Breast epithelium (tissue), 4 donors: ENCODE measurements at regions not wholly inside any gene's neighbourhood (a gene's known extent, or its start where the extent isn't known, plus 50 kb on each side); places are given as distances from the start of the nearest gene placed in this dataset.

Source experiments
- DNase-seq, 2 donors: peaks; one replicate each; pipeline ENCODE4 v3.0.0-alpha.2; 2019; ENCODE audit warnings: low spot score in 2 of 2
- H3K27ac ChIP-seq, 2 donors: fragments of 200-600 bp; sonication (generic) in 1 of 2; one replicate each; pipeline ENCODE4 v1.5.1; 2016 to 2019; ENCODE audit warnings: mild to moderate bottlenecking in 1 of 2
- H3K27me3 ChIP-seq, 2 donors: fragments of 200-600 bp; sonication (generic) in 1 of 2; one replicate each; pipeline versions ENCODE4 v1.5.1 to v1.6.0; 2017 to 2019; ENCODE audit warnings: control low read depth in 1 of 2, mild to moderate bottlenecking in 1 of 2
- H3K36me3 ChIP-seq: fragments of 200-600 bp; one replicate; pipeline ENCODE4 v1.5.1; 2019
- H3K4me1 ChIP-seq, 2 donors: fragments of 200-600 bp; sonication (generic); one replicate each; pipeline ENCODE4 v1.5.1; 2016 to 2019; ENCODE audit warnings: control low read depth in 1 of 2
- H3K4me3 ChIP-seq, 3 donors: fragments of 200-600 bp; sonication (generic); 1 replicate in 2 of 3; 2 replicates in 1 of 3; pipeline ENCODE4 v1.5.1; 2016 to 2019; ENCODE audit warnings: mild to moderate bottlenecking in 3 of 3, moderate library complexity in 2 of 3
- H3K9me3 ChIP-seq, 2 donors: fragments of 200-600 bp; sonication (generic) in 1 of 2; one replicate each; pipeline ENCODE4 v1.5.1; 2016 to 2019; ENCODE audit warnings: control low read depth in 1 of 2
- CTCF ChIP-seq, 3 donors: fragments of 450-650 bp; IDR thresholded peaks; one replicate each; pipeline ENCODE4 v1.5.1; 2016 to 2017; ENCODE audit warnings: antibody characterized with exemption in 3 of 3, mild to moderate bottlenecking in 3 of 3, moderate library complexity in 3 of 3
- POLR2A ChIP-seq: fragments of 450-650 bp; IDR thresholded peaks from one replicate; pipeline ENCODE4 v1.6.1; 2016; ENCODE audit warnings: antibody characterized with exemption, mild to moderate bottlenecking, moderate library complexity
- POLR2AphosphoS5 ChIP-seq, 3 donors: sonication (generic); formaldehyde crosslinking; IDR thresholded peaks; one replicate each; pipeline ENCODE4 v1.6.1; 2017; ENCODE audit warnings: antibody characterized with exemption in 3 of 3
- intact Hi-C: fragments of 100-400 bp; cut with DNase I; formaldehyde crosslinking; loops from one replicate; pipeline ENCODE4 v1.15.1; 2023; ENCODE audit warnings: low total_unique reads

GRCh38 chr2:144239726-144240125 lies 280.2 kb downstream of the ZEB2 start:
- no peaks in the 10 kb centered on the region for H3K4me1 ChIP-seq
- H3K9me3 ChIP-seq = no peaks in the 10 kb centered on the region
- no peaks in the 10 kb centered on the region for H3K36me3 ChIP-seq
- H3K27me3 ChIP-seq = no peaks in the 10 kb centered on the region
- H3K4me3 ChIP-seq = no peak overlapping the region
- no peak overlapping the region for H3K27ac ChIP-seq
- intact Hi-C loops = no loop called here
- TF ChIP-seq POLR2AphosphoS5 (IDR thresholded peaks at IDR 0.05) (no peak), POLR2A (no peak), CTCF (IDR thresholded peaks at IDR 0.05) (no peak)
- no peak for DNase-seq

- Histone ChIP-seq H3K9me3 (no peaks in the 10 kb centered on the region), H3K27me3 (no peaks in the 10 kb centered on the region), H3K4me3 (no peak overlapping the region), H3K36me3 (no peaks in the 10 kb centered on the region), H3K27ac (no peak overlapping the region), H3K4me1 (no peaks in the 10 kb centered on the region)
- no peak for DNase-seq
- intact Hi-C loops = no loop called here
- TF ChIP-seq CTCF (IDR thresholded peaks at IDR 0.05) = no peak
These were observed 280.6 kb downstream of the ZEB2 start for GRCh38 chr2:144239306-144239705.

- TF ChIP-seq CTCF (IDR thresholded peaks at IDR 0.05) (no peak), POLR2A (no peak), POLR2AphosphoS5 (IDR thresholded peaks at IDR 0.05) (no peak)
These were observed 281.9 kb downstream of the ZEB2 start for GRCh38 chr2:144237830-144238627.

GRCh38 chr2:144237108-144237507 lies 282.8 kb downstream of the ZEB2 start:
- H3K9me3 ChIP-seq = no peaks in the 10 kb centered on the region
- no peak overlapping the region for H3K27ac ChIP-seq
- H3K4me1 ChIP-seq = no peaks in the 10 kb centered on the region
- H3K36me3 ChIP-seq = no peaks in the 10 kb centered on the region
- DNase-seq = no peak
- intact Hi-C loops = no loop called here
- no peak overlapping the region for H3K4me3 ChIP-seq
- H3K27me3 ChIP-seq = no peaks in the 10 kb centered on the region
- TF ChIP-seq CTCF (IDR thresholded peaks at IDR 0.05) (no peak), POLR2A (no peak)

More at GRCh38 chr2:144237830-144238627, 281.9 kb downstream of the ZEB2 start:
- no peak for DNase-seq
- no peak overlapping the region for H3K4me3 ChIP-seq
- no peaks in the 10 kb centered on the region for H3K9me3 ChIP-seq
- intact Hi-C loops = no loop called here
- H3K27me3 ChIP-seq = no peaks in the 10 kb centered on the region
- no peak overlapping the region for H3K27ac ChIP-seq
- H3K4me1 ChIP-seq = no peaks in the 10 kb centered on the region
- no peaks in the 10 kb centered on the region for H3K36me3 ChIP-seq

- TF ChIP-seq POLR2A (no peak), POLR2AphosphoS5 (IDR thresholded peaks at IDR 0.05) (no peak), CTCF (IDR thresholded peaks at IDR 0.05) (no peak)
- Histone ChIP-seq H3K36me3 (no peaks in the 10 kb centered on the region), H3K27ac (no peak overlapping the region), H3K4me1 (no peaks in the 10 kb centered on the region), H3K4me3 (no peak overlapping the region), H3K27me3 (no peaks in the 10 kb centered on the region), H3K9me3 (no peaks in the 10 kb centered on the region)
- DNase-seq = no peak
- intact Hi-C loops = no loop called here
These were observed 284.9 kb downstream of the ZEB2 start for GRCh38 chr2:144235050-144235449.
